ENCODE measurements at regions not wholly inside any gene's neighbourhood (a gene's known extent, or its start where the extent isn't known, plus 50 kb on each side); places are given as distances from the start of the nearest gene placed in this dataset.

DNA sequence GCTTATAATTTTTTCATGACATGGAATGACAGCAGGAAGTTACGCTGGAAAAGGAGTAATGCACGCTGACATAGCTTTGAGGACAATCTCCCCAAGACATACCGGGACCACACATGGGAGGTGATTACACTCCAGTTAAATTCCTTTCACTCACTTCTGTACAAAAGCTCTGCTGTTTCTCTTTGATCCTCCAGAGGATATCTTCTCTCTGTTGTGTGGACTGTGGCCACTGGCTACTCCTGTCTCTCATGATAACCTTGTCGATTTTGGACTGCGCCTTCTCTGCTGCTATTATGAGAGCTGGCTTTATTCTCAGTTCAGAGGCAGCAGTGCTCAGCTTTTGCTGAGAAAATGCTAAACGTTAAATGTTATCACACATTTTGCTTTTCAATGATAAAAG is 464.6 kb downstream of the FGF9 start:
- H3K27ac ChIP-seq, result no peak overlapping the region
- H3K9me3 ChIP-seq, result no peaks in the 10 kb centered on the region
- H3K4me1 ChIP-seq, result no peaks in the 10 kb centered on the region
- FAIRE-seq (no peak), ATAC-seq (no peak), DNase-seq (no peak)
- H3K36me3 ChIP-seq, result no peaks in the 10 kb centered on the region
- intact Hi-C loops (cut with DNase I), result loop anchor here in 1 of 3 donors (10.0 kb wide), 1 partner anchor 61 kb away; no protein-coding TSS in a partner anchor
- TF ChIP-seq, protein P1, sequence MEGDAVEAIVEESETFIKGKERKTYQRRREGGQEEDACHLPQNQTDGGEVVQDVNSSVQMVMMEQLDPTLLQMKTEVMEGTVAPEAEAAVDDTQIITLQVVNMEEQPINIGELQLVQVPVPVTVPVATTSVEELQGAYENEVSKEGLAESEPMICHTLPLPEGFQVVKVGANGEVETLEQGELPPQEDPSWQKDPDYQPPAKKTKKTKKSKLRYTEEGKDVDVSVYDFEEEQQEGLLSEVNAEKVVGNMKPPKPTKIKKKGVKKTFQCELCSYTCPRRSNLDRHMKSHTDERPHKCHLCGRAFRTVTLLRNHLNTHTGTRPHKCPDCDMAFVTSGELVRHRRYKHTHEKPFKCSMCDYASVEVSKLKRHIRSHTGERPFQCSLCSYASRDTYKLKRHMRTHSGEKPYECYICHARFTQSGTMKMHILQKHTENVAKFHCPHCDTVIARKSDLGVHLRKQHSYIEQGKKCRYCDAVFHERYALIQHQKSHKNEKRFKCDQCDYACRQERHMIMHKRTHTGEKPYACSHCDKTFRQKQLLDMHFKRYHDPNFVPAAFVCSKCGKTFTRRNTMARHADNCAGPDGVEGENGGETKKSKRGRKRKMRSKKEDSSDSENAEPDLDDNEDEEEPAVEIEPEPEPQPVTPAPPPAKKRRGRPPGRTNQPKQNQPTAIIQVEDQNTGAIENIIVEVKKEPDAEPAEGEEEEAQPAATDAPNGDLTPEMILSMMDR (IDR thresholded peaks at IDR 0.05), result no peak
- H3K4me3 ChIP-seq, result no peak overlapping the region
- H3K27me3 ChIP-seq, result no peaks in the 10 kb centered on the region
- WGBS, 2 donors, result 62% methylated on average over 6 of the region's 6 CpGs

DNA sequence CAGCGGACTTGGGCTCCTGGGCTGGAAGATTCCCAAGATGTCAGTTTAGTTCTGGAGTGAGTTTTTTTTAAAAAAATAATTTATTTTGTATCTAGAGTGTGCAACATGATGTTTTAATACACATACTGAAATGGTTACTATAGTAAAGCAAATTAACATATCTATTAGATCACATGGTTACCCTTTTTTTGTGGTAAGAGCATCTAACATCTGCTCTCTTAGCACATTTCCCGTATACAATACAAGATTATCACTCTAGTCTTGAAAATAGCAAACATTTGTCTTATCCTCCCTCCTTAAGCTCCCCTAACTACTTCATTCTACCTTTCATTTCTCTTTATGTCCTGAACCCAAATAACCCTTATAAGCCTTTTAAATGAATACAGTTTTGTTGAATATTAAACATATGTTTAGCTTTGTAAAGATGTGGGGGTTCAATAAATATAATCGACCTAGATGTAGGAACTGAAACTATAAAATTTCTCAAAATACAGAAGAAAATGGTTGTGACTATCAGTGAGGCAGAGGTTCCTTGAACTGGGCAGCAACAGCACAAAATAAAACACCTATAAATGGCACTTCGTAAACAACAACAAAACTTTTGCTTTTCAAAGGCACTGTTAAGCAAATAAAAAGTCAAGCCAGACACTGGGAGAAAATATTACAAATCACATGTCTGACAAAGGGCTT is 466.6 kb downstream of the FGF9 start:
- DNase-seq, result no peak
- Histone ChIP-seq H3K4me3 (no peak overlapping the region), H3K27ac (no peak overlapping the region), H3K4me1 (no peaks in the 10 kb centered on the region), H3K9me3 (no peaks in the 10 kb centered on the region), H3K36me3 (no peaks in the 10 kb centered on the region), H3K27me3 (no peaks in the 10 kb centered on the region)
- 68 to 77% methylated on average over 4 of the region's 4 CpGs for WGBS, 2 donors
- TF ChIP-seq, protein P1 (IDR thresholded peaks at IDR 0.05), result no peak
- no peak for FAIRE-seq
- intact Hi-C loops (cut with DNase I), result loop anchor here in 1 of 3 donors (10.0 kb wide), 1 partner anchor 63 kb away; no protein-coding TSS in a partner anchor
- ATAC-seq, result no peak

DNA sequence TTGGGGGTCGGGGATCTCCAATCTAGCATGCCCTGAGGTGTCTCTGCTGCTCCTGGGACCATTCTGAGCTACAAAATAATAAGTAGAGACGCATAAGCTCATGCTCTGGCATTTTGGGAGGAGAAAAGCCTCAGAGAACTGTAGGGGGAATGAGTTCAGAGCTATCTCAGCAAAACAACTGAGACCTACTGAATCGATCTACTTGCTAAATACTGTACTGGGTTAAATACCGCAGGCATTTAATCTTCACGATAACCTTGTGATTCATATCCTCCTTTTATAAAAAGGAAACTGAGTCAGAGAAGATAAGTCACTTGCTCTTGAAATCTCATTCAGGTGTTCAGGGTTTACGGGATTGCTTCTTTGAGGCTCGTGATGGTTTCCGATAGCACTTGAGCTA is 468.1 kb downstream of the FGF9 start:
- Histone ChIP-seq H3K4me3 (no peak overlapping the region), H3K36me3 (no peaks in the 10 kb centered on the region), H3K9me3 (no peaks in the 10 kb centered on the region), H3K4me1 (no peaks in the 10 kb centered on the region), H3K27me3 (no peaks in the 10 kb centered on the region), H3K27ac (no peak overlapping the region)
- ATAC-seq, result no peak
- intact Hi-C loops (cut with DNase I), result loop anchor here in 1 of 3 donors (10.0 kb wide), 1 partner anchor 64 kb away; no protein-coding TSS in a partner anchor
- TF ChIP-seq, protein P1 (IDR thresholded peaks at IDR 0.05), result no peak
- DNase-seq, result no peak
- no peak for FAIRE-seq
- 83 to 85% methylated on average over 8 of the region's 8 CpGs for WGBS, 2 donors

DNA sequence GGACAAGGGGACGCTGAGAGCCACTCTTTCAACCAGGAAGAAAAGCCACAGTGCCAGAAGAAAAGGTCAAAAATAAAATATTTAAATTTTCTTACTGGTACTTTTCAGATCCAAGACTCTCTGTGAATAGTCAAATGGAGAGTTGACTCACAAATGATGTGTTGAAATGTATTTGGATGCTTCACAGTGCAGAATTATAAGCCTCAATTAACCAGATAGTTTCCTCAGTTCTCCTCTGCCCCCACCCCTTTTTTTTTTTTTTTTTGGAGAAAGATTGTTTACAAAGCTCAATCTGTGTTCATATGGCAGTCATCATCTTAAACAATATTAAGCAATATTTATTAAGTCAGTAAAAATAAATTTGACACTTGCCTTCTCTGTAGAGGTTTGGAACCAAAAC is 470.8 kb downstream of the FGF9 start:
- Histone ChIP-seq H3K9me3 (no peaks in the 10 kb centered on the region), H3K27me3 (no peaks in the 10 kb centered on the region), H3K4me3 (no peak overlapping the region), H3K36me3 (no peaks in the 10 kb centered on the region), H3K4me1 (no peaks in the 10 kb centered on the region), H3K27ac (no peak overlapping the region)
- WGBS, 2 donors, result 58 to 70% methylated on average over 1 of the region's 1 CpG
- no peak for FAIRE-seq
- DNase-seq, result no peak
- TF ChIP-seq, protein P1 (IDR thresholded peaks at IDR 0.05), result no peak
- no peak for ATAC-seq
- intact Hi-C loops (cut with DNase I), result no loop called here

DNA sequence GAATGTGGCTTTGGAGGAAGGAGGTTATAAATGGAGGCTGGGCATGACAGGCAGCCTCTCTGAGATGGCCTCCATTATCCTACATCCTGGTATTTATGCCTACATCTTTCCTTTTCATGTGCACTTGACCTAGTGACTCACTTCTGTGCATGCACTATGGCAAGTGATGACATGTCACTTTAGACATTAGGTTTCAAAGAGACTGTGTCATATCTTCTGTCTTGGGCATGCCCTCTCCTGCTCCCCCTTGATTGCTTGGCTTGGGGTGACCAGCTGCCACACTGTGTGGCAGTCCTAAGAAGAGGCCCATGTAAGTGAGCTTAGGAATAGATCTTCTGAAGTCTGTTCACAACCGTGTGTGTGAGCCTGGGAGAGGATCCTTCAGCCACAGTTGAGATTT is 472.8 kb downstream of the FGF9 start:
- WGBS, 2 donors, result 50 to 81% methylated on average over 1 of the region's 1 CpG
- ATAC-seq (no peak), DNase-seq (no peak), FAIRE-seq (no peak)
- Histone ChIP-seq H3K36me3 (no peaks in the 10 kb centered on the region), H3K4me3 (no peak overlapping the region), H3K9me3 (no peaks in the 10 kb centered on the region), H3K27me3 (no peaks in the 10 kb centered on the region), H3K4me1 (no peaks in the 10 kb centered on the region), H3K27ac (no peak overlapping the region)
- intact Hi-C loops (cut with DNase I), result no loop called here
- TF ChIP-seq, protein P1 (IDR thresholded peaks at IDR 0.05), result no peak
